KMS-11 (cell line): ENCODE measurements at regions not wholly inside any gene's neighbourhood (a gene's known extent, or its start where the extent isn't known, plus 50 kb on each side); places are given as distances from the start of the nearest gene placed in this dataset.

Experiments
- H2AFZ ChIP-seq: fragments of 200-600 bp; sonication (generic); 2 replicates; pipeline ENCODE4 v1.6.1; 2016; ENCODE audit warnings: antibody characterized with exemption, mixed run types, low read depth
- H3K27ac ChIP-seq: fragments of 200-600 bp; sonication (generic); 2 replicates; pipeline ENCODE4 v1.6.1; 2016; ENCODE audit warnings: mild to moderate bottlenecking, mixed run types
- H3K27me3 ChIP-seq: fragments of 200-600 bp; sonication (generic); 2 replicates; pipeline ENCODE4 v1.6.1; 2017; ENCODE audit warnings: mild to moderate bottlenecking, low read depth, mixed run types, moderate library complexity; ENCODE audit not compliant: insufficient read depth
- H3K36me3 ChIP-seq: fragments of 200-600 bp; sonication (generic); 2 replicates; pipeline ENCODE4 v1.6.1; 2017; ENCODE audit warnings: mild to moderate bottlenecking, mixed run types; ENCODE audit not compliant: insufficient read depth
- H3K4me1 ChIP-seq: fragments of 200-600 bp; sonication (generic); 2 replicates; pipeline ENCODE4 v1.6.1; 2016; ENCODE audit warnings: mild to moderate bottlenecking, low read depth, mixed run types; ENCODE audit not compliant: poor library complexity, severe bottlenecking
- H3K4me2 ChIP-seq: fragments of 200-600 bp; sonication (generic); 2 replicates; pipeline ENCODE4 v1.7.0; 2016; ENCODE audit warnings: mild to moderate bottlenecking, mixed run types
- H3K4me3 ChIP-seq: fragments of 200-600 bp; sonication (generic); IDR thresholded peaks from 2 replicates; pipeline ENCODE4 v1.6.1; 2017; ENCODE audit warnings: low read depth, low read length, mixed read lengths; ENCODE audit not compliant: insufficient read depth
- H3K79me2 ChIP-seq: fragments of 200-600 bp; sonication (generic); 2 replicates; pipeline ENCODE4 v1.6.1; 2016; ENCODE audit warnings: low read depth, mixed run types; ENCODE audit not compliant: insufficient read depth
- H3K9ac ChIP-seq: fragments of 200-600 bp; sonication (generic); 2 replicates; pipeline ENCODE4 v1.6.1; 2016; ENCODE audit warnings: mild to moderate bottlenecking, mixed run types
- H4K20me1 ChIP-seq: fragments of 200-600 bp; sonication (generic); 2 replicates; pipeline ENCODE4 v1.6.1; 2016; ENCODE audit warnings: mild to moderate bottlenecking, mixed run types; ENCODE audit not compliant: insufficient read depth
- CTCF ChIP-seq: fragments of 200-600 bp; sonication (generic); conservative IDR thresholded peaks from 2 replicates; pipeline ENCODE4 v1.6.1; 2017; ENCODE audit warnings: low read depth, mild to moderate bottlenecking, antibody characterized with exemption, low read length, moderate library complexity, mixed read lengths

- H3K36me3 ChIP-seq: no peaks in the 10 kb centered on the region
- H4K20me1 ChIP-seq: no peaks in the 10 kb centered on the region
- H3K27ac ChIP-seq: no peak overlapping the region
- no peak overlapping the region for H3K4me2 ChIP-seq
- peaks cover 11% of the 10 kb centered on the region for H3K4me1 ChIP-seq
- H2AFZ ChIP-seq: no peak overlapping the region
- no peak for TF ChIP-seq CTCF
- H3K9ac ChIP-seq: no peak overlapping the region
- H3K27me3 ChIP-seq: peaks cover 4% of the 10 kb centered on the region; the same call in 1 of the 2 replicates
- H3K4me3 ChIP-seq: no peak overlapping the region
- no peaks in the 10 kb centered on the region for H3K79me2 ChIP-seq
These were observed 259.1 kb downstream of the C16orf95 start for GRCh38 chr16:87057951-87058560.

GRCh38 chr16:87058728-87059250 lies 258.4 kb downstream of the C16orf95 start:
- no peak overlapping the region for H3K9ac ChIP-seq
- H4K20me1 ChIP-seq: no peaks in the 10 kb centered on the region
- H3K27ac ChIP-seq: no peak overlapping the region
- no peaks in the 10 kb centered on the region for H3K79me2 ChIP-seq
- no peak overlapping the region for H2AFZ ChIP-seq
- H3K4me3 ChIP-seq: no peak overlapping the region
- no peaks in the 10 kb centered on the region for H3K36me3 ChIP-seq
- H3K27me3 ChIP-seq: peaks cover 5% of the 10 kb centered on the region; the same call in 1 of the 2 replicates
- H3K4me1 ChIP-seq: peaks cover 11% of the 10 kb centered on the region
- no peak for TF ChIP-seq CTCF
- no peak overlapping the region for H3K4me2 ChIP-seq

DNA sequence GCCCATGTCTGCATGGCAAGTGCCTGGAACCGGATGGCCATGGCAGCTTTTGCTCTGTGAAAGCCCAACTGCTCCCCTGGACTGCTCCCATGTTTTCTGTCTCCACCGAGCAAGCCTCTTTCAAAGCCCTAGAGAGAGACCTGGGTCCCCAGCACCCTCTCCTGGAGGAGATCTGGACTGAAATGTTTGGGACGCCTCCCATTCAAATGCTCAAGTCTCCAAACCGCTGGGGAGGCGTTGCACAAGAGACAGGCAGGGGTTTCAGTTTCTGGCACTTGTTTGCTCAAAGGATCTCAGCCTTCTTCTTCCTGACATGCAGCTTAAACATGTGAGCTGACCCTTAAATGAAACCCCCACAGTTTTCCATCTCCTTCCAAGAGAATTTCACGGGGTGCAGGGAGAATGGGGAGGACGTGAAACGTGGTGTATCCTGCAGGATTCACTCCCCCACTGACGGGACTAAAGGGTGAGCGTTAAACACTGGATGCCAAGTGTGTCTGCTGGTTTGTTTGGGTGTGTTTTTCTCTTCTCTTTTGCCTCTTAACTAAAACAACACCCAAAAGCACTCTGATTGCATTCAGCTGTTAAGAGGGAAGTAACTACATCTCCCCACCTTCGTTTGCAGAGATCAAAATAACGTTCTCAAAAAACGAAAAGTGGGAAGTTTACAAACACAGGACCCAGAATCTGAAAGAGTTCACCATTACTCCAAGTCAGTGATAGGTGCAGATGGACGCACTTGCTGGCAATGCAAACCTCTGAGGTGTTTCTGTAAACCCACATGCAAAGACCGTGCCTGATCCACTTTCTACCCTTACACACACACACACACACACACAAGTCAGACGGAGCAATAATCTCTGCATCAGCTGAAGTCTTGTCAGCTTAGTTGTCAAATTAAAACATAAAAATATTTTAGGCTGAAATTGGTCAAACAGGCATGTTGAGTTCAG lies 256.9 kb downstream of the C16orf95 start:
- no peak overlapping the region for H3K4me3 ChIP-seq
- no peak overlapping the region; the same call in 1 of the 2 replicates for H3K9ac ChIP-seq
- H3K36me3 ChIP-seq: no peaks in the 10 kb centered on the region
- H3K4me1 ChIP-seq: peaks cover 11% of the 10 kb centered on the region
- H3K27me3 ChIP-seq: peaks cover 11% of the 10 kb centered on the region; the same call in 1 of the 2 replicates
- no peaks in the 10 kb centered on the region for H4K20me1 ChIP-seq
- peak overlapping the region; percentile 24; the same call in 1 of the 2 replicates for H3K27ac ChIP-seq
- H3K4me2 ChIP-seq: peak overlapping the region; percentile 31; the same call in 1 of the 2 replicates
- H2AFZ ChIP-seq: peak overlapping the region; percentile 61; the same call in 1 of the 2 replicates
- no peaks in the 10 kb centered on the region for H3K79me2 ChIP-seq
- no peak for TF ChIP-seq CTCF

DNA sequence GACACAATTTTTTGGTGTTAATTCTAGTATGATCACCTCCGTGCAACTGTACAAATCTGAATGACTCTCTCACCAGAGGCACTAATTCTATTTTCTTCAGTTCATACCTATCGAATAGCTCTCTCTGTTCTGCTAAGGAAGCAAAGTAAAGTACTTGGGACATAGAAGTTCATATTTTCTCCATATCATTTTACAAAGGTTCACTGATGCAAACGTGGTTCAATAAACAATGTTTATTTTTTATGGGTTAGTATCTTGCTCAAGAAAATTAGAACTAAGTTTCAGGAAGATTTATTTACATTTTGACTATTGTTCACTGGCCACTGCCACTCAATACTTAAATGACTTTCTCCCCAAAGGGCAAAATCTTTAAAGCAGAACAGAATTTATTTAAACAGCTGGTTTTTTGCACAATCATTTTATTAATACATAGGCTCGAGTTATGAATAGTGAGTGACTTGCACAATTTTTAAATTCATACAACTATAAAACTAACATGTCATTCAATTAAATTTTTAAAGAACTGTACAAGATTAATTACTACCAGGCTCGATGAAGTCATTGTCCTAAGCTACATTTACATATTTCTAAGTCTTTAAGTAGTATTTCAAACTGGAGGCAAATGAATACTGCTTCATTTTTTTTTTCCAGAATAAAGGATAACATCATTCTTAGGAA lies 255.8 kb downstream of the C16orf95 start:
- peaks cover 12% of the 10 kb centered on the region; the same call in 1 of the 2 replicates for H3K27me3 ChIP-seq
- no peak overlapping the region for H3K4me3 ChIP-seq
- no peak for TF ChIP-seq CTCF
- peaks cover 11% of the 10 kb centered on the region for H3K4me1 ChIP-seq
- H3K79me2 ChIP-seq: no peaks in the 10 kb centered on the region
- no peak overlapping the region for H2AFZ ChIP-seq
- H3K4me2 ChIP-seq: peak overlapping the region; percentile 31; the same call in 1 of the 2 replicates
- H4K20me1 ChIP-seq: no peaks in the 10 kb centered on the region
- H3K9ac ChIP-seq: no peak overlapping the region; the same call in 1 of the 2 replicates
- no peak overlapping the region for H3K27ac ChIP-seq
- H3K36me3 ChIP-seq: no peaks in the 10 kb centered on the region
